Kidney (tissue), 13 donors: ENCODE measurements at regions not wholly inside any gene's neighbourhood (a gene's known extent, or its start where the extent isn't known, plus 50 kb on each side); places are given as distances from the start of the nearest gene placed in this dataset.

ENCODE experiments used
- DNase-seq, 5 donors: peaks; one replicate each; pipeline ENCODE4 v3.0.0-alpha.2; 2013 to 2020
- FAIRE-seq: peaks from 2 replicates; lab custom pipeline; 2012; peaks lifted over from hg19 to GRCh38; lab: Jason Lieb, UNC
- H3K27ac ChIP-seq, 2 donors: one replicate each; pipeline ENCODE4 v1.7.0; 2013; ENCODE audit warnings: low read depth in 2 of 2, low read length in 2 of 2, inconsistent platforms in 1 of 2
- H3K27me3 ChIP-seq: one replicate; pipeline ENCODE4 v1.7.1; 2013; ENCODE audit warnings: low read length, inconsistent platforms; ENCODE audit not compliant: control insufficient read depth, insufficient read depth
- H3K36me3 ChIP-seq, 3 donors: one replicate each; pipeline versions ENCODE4 v1.7.0 to v1.7.1; 2013; ENCODE audit warnings: low read length in 3 of 3, control low read depth in 1 of 3, inconsistent platforms in 1 of 3; ENCODE audit not compliant: insufficient read depth in 3 of 3, control insufficient read depth in 2 of 3
- H3K4me1 ChIP-seq, 3 donors: one replicate each; pipeline versions ENCODE4 v1.7.0 to v1.7.1; 2013; ENCODE audit warnings: low read length in 3 of 3, inconsistent platforms in 1 of 3, low read depth in 1 of 3; ENCODE audit not compliant: control insufficient read depth in 2 of 3, insufficient read depth in 2 of 3
- H3K4me3 ChIP-seq, 3 donors: one replicate each; pipeline versions ENCODE4 v1.7.0 to v1.8.1; 2013; ENCODE audit warnings: low read length in 3 of 3, control low read depth in 1 of 3, inconsistent platforms in 1 of 3
- H3K9ac ChIP-seq, 3 donors: one replicate each; pipeline versions ENCODE4 v1.7.0 to v1.7.1; 2013; ENCODE audit warnings: low read length in 3 of 3, control low read depth in 1 of 3, inconsistent platforms in 1 of 3
- H3K9me3 ChIP-seq, 3 donors: one replicate each; pipeline versions ENCODE4 v1.7.0 to v1.7.1; 2013; ENCODE audit warnings: low read length in 3 of 3, control low read depth in 1 of 3, inconsistent platforms in 1 of 3; ENCODE audit not compliant: control insufficient read depth in 2 of 3, insufficient read depth in 1 of 3
- CTCF ChIP-seq: IDR thresholded peaks from 3 replicates; pipeline ENCODE4 v1.5.1; 2012; ENCODE audit warnings: mild to moderate bottlenecking, moderate library complexity, borderline replicate concordance; ENCODE audit not compliant: insufficient read depth; ENCODE audit errors: extremely low read depth
- intact Hi-C: fragments of 100-400 bp; cut with DNase I; formaldehyde crosslinking; loops from one replicate; pipeline ENCODE4 v1.11.1; 2022
- donor health status: control.
- donor health status: control.
- donor health status: control.
- donor health status: control.
- donor health status: control.
- donor health status: DM: yes; HTN: yes; CAD: no.
- donor health status: Normal renal cell carcinoma (clear cell type).

- TF ChIP-seq CTCF, result peak; percentile 66
- intact Hi-C loops, result loop anchor here (5.0 to 10.0 kb wide), 2 partner anchors 293 to 391 kb away; no protein-coding TSS in a partner anchor
- H3K4me3 ChIP-seq, result peak overlapping the region; percentile 62 to 78 (median 63)
- FAIRE-seq, result peak; percentile 56
- H3K4me1 ChIP-seq, result no peaks in the 10 kb centered on the region
- no peaks in the 10 kb centered on the region for H3K9me3 ChIP-seq
- no peaks in the 10 kb centered on the region for H3K36me3 ChIP-seq
- peak overlapping the region in 2 of 3 donors; percentile 19 to 54 for H3K9ac ChIP-seq
- no peaks in the 10 kb centered on the region for H3K27me3 ChIP-seq
- no peak overlapping the region for H3K27ac ChIP-seq
- peak in 3 of 5 donors; percentile 41 to 90 (median 89) for DNase-seq
These were observed 62.9 kb upstream of the FAM171A1 start for GRCh38 chr10:15433850-15434537.

- no peaks in the 10 kb centered on the region for H3K27me3 ChIP-seq
- FAIRE-seq, result no peak
- no peak overlapping the region for H3K9ac ChIP-seq
- no peaks in the 10 kb centered on the region for H3K36me3 ChIP-seq
- no peak overlapping the region for H3K4me3 ChIP-seq
- H3K27ac ChIP-seq, result no peak overlapping the region
- H3K9me3 ChIP-seq, result no peaks in the 10 kb centered on the region
- no peak for TF ChIP-seq CTCF
- DNase-seq, result peak in 1 of 5 donors; percentile 29
- H3K4me1 ChIP-seq, result no peaks in the 10 kb centered on the region
- intact Hi-C loops, result loop anchor here (5.0 to 10.0 kb wide), 2 partner anchors 295 to 393 kb away; no protein-coding TSS in a partner anchor
These were observed 61.2 kb upstream of the FAM171A1 start for GRCh38 chr10:15432266-15432665.

- no peak overlapping the region for H3K9ac ChIP-seq
- no peak overlapping the region for H3K27ac ChIP-seq
- DNase-seq (peak in 1 of 5 donors; percentile 25), FAIRE-seq (no peak)
- no peak for TF ChIP-seq CTCF
- no peaks in the 10 kb centered on the region for H3K9me3 ChIP-seq
- H3K36me3 ChIP-seq, result no peaks in the 10 kb centered on the region
- intact Hi-C loops, result loop anchor here (5.0 to 10.0 kb wide), 2 partner anchors 296 to 394 kb away; no protein-coding TSS in a partner anchor
- H3K4me1 ChIP-seq, result no peaks in the 10 kb centered on the region
- no peak overlapping the region for H3K4me3 ChIP-seq
- H3K27me3 ChIP-seq, result no peaks in the 10 kb centered on the region
These were observed 60.1 kb upstream of the FAM171A1 start for GRCh38 chr10:15430969-15431771.
